KMS-11 (cell line): ENCODE measurements at regions not wholly inside any gene's neighbourhood (a gene's known extent, or its start where the extent isn't known, plus 50 kb on each side); places are given as distances from the start of the nearest gene placed in this dataset.

Experiments used
- H2AFZ ChIP-seq: fragments of 200-600 bp; sonication (generic); 2 replicates; pipeline ENCODE4 v1.6.1; 2016; ENCODE audit warnings: antibody characterized with exemption, mixed run types, low read depth
- H3K27ac ChIP-seq: fragments of 200-600 bp; sonication (generic); 2 replicates; pipeline ENCODE4 v1.6.1; 2016; ENCODE audit warnings: mild to moderate bottlenecking, mixed run types
- H3K27me3 ChIP-seq: fragments of 200-600 bp; sonication (generic); 2 replicates; pipeline ENCODE4 v1.6.1; 2017; ENCODE audit warnings: mild to moderate bottlenecking, low read depth, mixed run types, moderate library complexity; ENCODE audit not compliant: insufficient read depth
- H3K36me3 ChIP-seq: fragments of 200-600 bp; sonication (generic); 2 replicates; pipeline ENCODE4 v1.6.1; 2017; ENCODE audit warnings: mild to moderate bottlenecking, mixed run types; ENCODE audit not compliant: insufficient read depth
- H3K4me1 ChIP-seq: fragments of 200-600 bp; sonication (generic); 2 replicates; pipeline ENCODE4 v1.6.1; 2016; ENCODE audit warnings: mild to moderate bottlenecking, low read depth, mixed run types; ENCODE audit not compliant: poor library complexity, severe bottlenecking
- H3K4me2 ChIP-seq: fragments of 200-600 bp; sonication (generic); 2 replicates; pipeline ENCODE4 v1.7.0; 2016; ENCODE audit warnings: mild to moderate bottlenecking, mixed run types
- H3K4me3 ChIP-seq: fragments of 200-600 bp; sonication (generic); IDR thresholded peaks from 2 replicates; pipeline ENCODE4 v1.6.1; 2017; ENCODE audit warnings: low read depth, low read length, mixed read lengths; ENCODE audit not compliant: insufficient read depth
- H3K79me2 ChIP-seq: fragments of 200-600 bp; sonication (generic); 2 replicates; pipeline ENCODE4 v1.6.1; 2016; ENCODE audit warnings: low read depth, mixed run types; ENCODE audit not compliant: insufficient read depth
- H3K9ac ChIP-seq: fragments of 200-600 bp; sonication (generic); 2 replicates; pipeline ENCODE4 v1.6.1; 2016; ENCODE audit warnings: mild to moderate bottlenecking, mixed run types
- H4K20me1 ChIP-seq: fragments of 200-600 bp; sonication (generic); 2 replicates; pipeline ENCODE4 v1.6.1; 2016; ENCODE audit warnings: mild to moderate bottlenecking, mixed run types; ENCODE audit not compliant: insufficient read depth
- TF ChIP-seq, protein P1 (sequence below): fragments of 200-600 bp; sonication (generic); conservative IDR thresholded peaks from 2 replicates; pipeline ENCODE4 v1.6.1; 2017; ENCODE audit warnings: low read depth, mild to moderate bottlenecking, antibody characterized with exemption, low read length, moderate library complexity, mixed read lengths

DNA sequence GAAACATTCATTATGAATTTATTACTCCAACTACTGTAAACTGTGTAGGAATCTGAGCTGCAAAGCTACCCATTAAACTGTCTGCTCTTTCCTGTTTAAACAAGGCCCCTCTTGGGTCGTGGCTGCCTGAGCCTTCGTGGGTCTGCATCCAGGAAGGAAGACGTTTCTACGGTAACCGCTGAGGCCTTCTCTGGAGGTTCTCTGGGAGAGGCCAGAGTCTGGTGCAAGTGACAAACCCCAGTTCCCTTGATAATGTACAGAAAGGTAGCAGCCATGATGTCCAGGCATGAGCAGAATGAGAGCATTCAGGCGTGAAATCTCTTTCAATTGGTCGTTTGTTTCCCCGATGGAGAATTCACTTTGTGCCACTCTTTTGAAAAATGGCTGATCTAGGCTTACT, 350.2 kb downstream of the PLPP3 start:
- Histone ChIP-seq H4K20me1 (no peaks in the 10 kb centered on the region), H3K79me2 (no peaks in the 10 kb centered on the region), H3K4me1 (no peaks in the 10 kb centered on the region), H3K27ac (no peak overlapping the region), H3K27me3 (no peaks in the 10 kb centered on the region), H3K4me3 (no peak overlapping the region), H3K9ac (no peak overlapping the region), H3K4me2 (no peak overlapping the region), H3K36me3 (no peaks in the 10 kb centered on the region), H2AFZ (no peak overlapping the region)
- TF ChIP-seq, protein P1, sequence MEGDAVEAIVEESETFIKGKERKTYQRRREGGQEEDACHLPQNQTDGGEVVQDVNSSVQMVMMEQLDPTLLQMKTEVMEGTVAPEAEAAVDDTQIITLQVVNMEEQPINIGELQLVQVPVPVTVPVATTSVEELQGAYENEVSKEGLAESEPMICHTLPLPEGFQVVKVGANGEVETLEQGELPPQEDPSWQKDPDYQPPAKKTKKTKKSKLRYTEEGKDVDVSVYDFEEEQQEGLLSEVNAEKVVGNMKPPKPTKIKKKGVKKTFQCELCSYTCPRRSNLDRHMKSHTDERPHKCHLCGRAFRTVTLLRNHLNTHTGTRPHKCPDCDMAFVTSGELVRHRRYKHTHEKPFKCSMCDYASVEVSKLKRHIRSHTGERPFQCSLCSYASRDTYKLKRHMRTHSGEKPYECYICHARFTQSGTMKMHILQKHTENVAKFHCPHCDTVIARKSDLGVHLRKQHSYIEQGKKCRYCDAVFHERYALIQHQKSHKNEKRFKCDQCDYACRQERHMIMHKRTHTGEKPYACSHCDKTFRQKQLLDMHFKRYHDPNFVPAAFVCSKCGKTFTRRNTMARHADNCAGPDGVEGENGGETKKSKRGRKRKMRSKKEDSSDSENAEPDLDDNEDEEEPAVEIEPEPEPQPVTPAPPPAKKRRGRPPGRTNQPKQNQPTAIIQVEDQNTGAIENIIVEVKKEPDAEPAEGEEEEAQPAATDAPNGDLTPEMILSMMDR: no peak

DNA sequence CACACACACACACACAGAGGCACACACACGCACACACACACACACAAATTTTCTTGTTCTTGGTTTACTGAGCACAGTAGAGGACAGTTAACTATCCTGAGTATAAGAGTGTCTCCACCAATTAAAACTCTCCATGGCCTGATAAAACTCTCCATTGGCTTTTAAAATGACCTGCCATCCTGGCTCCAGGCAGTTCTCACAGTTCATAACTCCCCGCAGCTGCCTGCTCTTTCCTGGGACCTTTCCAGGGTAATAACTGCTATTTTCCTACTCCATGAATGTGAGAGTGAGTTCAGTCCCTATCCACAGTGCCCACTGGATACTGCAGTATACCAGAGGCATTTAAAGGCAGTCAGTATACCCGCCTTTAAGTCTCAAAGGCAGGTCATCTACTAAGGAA, 351.5 kb downstream of the PLPP3 start:
- Histone ChIP-seq H3K9ac (no peak overlapping the region), H3K4me1 (no peaks in the 10 kb centered on the region), H3K27ac (no peak overlapping the region), H3K36me3 (no peaks in the 10 kb centered on the region), H3K4me2 (no peak overlapping the region), H3K27me3 (no peaks in the 10 kb centered on the region), H3K4me3 (no peak overlapping the region), H3K79me2 (no peaks in the 10 kb centered on the region), H2AFZ (no peak overlapping the region), H4K20me1 (no peaks in the 10 kb centered on the region)
- TF ChIP-seq, protein P1: no peak

DNA sequence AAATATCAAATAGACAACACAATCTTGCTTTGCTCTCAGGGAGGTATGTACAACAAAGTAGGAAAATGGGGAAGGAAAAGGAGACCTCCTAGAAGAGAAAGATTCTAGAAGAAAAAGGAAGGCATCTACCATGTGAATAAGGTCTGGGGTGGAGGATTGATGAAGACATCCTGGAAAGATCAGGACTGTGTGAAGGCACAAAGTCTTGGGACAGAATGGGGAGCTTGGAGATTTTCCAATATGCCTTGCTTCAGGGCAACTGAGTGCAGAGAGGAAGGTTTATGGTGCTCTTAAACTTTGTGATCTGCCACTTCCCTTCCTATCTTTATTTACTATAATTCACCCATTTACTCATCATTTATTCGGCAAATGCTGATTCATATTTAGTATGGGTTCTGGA, 352.0 kb downstream of the PLPP3 start:
- Histone ChIP-seq H3K4me3 (no peak overlapping the region), H3K4me1 (no peaks in the 10 kb centered on the region), H3K36me3 (no peaks in the 10 kb centered on the region), H3K9ac (no peak overlapping the region), H3K27ac (no peak overlapping the region), H2AFZ (no peak overlapping the region), H3K79me2 (no peaks in the 10 kb centered on the region), H3K4me2 (no peak overlapping the region), H3K27me3 (no peaks in the 10 kb centered on the region), H4K20me1 (no peaks in the 10 kb centered on the region)
- TF ChIP-seq, protein P1: no peak

DNA sequence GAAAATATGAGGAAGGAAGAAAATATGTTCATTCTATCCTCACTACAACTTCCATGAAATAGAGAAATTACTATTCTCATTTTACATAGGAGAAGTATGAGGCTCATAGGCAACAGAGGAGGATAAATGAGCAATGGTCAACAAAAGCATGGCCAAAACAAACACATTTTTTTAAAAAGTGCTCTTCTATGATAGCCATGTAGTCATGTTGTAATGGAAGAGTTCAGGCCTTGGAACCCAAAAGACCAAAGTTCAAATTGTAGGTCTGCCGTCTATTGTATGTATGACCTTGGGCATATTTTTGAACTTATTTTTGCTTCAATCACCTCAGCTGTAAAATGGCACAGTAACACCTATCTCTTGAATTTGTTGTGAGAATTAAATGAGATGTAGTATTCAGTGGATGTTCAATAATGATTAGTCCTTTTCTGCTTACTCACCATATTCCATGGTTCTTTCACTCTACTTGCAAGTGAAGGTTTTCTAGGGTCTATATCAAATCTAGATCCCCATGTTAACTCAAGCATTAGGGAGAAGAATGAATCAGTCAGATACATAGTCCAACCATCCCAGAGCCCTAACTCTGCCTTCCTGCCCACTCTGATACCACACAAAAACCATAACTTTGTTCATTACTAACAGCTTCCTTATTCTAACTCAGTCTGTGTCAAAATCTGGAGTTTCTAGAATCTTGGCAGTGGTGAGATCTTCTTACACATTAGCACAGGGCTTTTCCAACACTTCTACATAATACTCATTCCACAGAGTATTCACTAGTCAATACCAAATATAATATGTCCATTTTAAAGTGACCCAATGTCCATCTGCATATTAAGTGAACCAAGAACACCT, 353.2 kb downstream of the PLPP3 start:
- Histone ChIP-seq H3K27me3 (no peaks in the 10 kb centered on the region), H3K4me2 (no peak overlapping the region), H3K4me1 (no peaks in the 10 kb centered on the region)

More for the DNA sequence above, 353.2 kb downstream of the PLPP3 start:
- H3K79me2 ChIP-seq: no peaks in the 10 kb centered on the region
- no peak overlapping the region for H3K9ac ChIP-seq
- no peak overlapping the region for H3K27ac ChIP-seq
- H2AFZ ChIP-seq: no peak overlapping the region
- no peak overlapping the region for H3K4me3 ChIP-seq
- no peaks in the 10 kb centered on the region for H3K36me3 ChIP-seq
- H4K20me1 ChIP-seq: no peaks in the 10 kb centered on the region
- TF ChIP-seq, protein P1: no peak
